Naive thymus-derived CD4-positive, alpha-beta T cell (primary cell): ENCODE measurements at regions not wholly inside any gene's neighbourhood (a gene's known extent, or its start where the extent isn't known, plus 50 kb on each side); places are given as distances from the start of the nearest gene placed in this dataset.

ENCODE experiments used
- ATAC-seq: fragments of 150-1000 bp; cut with Tn5 transposase; 2 replicates; pipeline ENCODE4 v1.10.0; 2021; ENCODE audit warnings: mild to moderate bottlenecking, moderate library complexity
- CTCF ChIA-PET: fragments of 350-600 bp; sonication (Branson Sonifier 250); formaldehyde crosslinking; loops from one replicate; lab custom pipeline; 2021; ENCODE audit warnings: antibody characterized with exemption; lab: Charles Lee
- POLR2A ChIA-PET: fragments of 350-600 bp; sonication (Branson Sonifier 250); formaldehyde crosslinking; loops from one replicate; lab custom pipeline; 2021; ENCODE audit warnings: antibody characterized with exemption, inconsistent platforms; lab: Charles Lee
- DNase-seq, 9 donors: peaks; one replicate each; pipeline versions ENCODE4 v3.0.0 to v3.0.0-alpha.2; 2020 to 2022; ENCODE audit warnings: mixed read lengths in 1 of 9
- H3K27ac ChIP-seq: one replicate; pipeline ENCODE4 v1.7.0; 2013; ENCODE audit warnings: mild to moderate bottlenecking, low read depth, low read length, moderate library complexity
- H3K27me3 ChIP-seq, 2 donors: one replicate each; pipeline ENCODE4 v1.7.0; 2013; ENCODE audit warnings: low read length in 2 of 2, mild to moderate bottlenecking in 2 of 2, moderate library complexity in 2 of 2; ENCODE audit not compliant: control insufficient read depth in 2 of 2, insufficient read depth in 2 of 2
- H3K36me3 ChIP-seq, 3 experiments: 1 replicate in 2 of 3; 2 replicates in 1 of 3; pipeline ENCODE4 v1.7.0; 2013; ENCODE audit warnings: low read length in 3 of 3, mild to moderate bottlenecking in 3 of 3, moderate library complexity in 1 of 3; ENCODE audit not compliant: insufficient read depth in 3 of 3, control insufficient read depth in 2 of 3
- H3K4me1 ChIP-seq, 2 donors: one replicate each; pipeline ENCODE4 v1.7.0; 2013; ENCODE audit warnings: low read length in 2 of 2, mild to moderate bottlenecking in 2 of 2, moderate library complexity in 1 of 2; ENCODE audit not compliant: control insufficient read depth in 2 of 2, insufficient read depth in 2 of 2
- H3K4me3 ChIP-seq: 2 replicates; pipeline ENCODE4 v1.7.0; 2013; ENCODE audit warnings: mild to moderate bottlenecking, low read length
- H3K9me3 ChIP-seq, 3 experiments: 1 replicate in 2 of 3; 2 replicates in 1 of 3; pipeline ENCODE4 v1.7.0; 2013; ENCODE audit warnings: low read length in 3 of 3; ENCODE audit not compliant: control insufficient read depth in 2 of 3
- H3K27ac Mint-ChIP-seq, 9 donors: one replicate each; pipeline ENCODE4 v1.8.0; 2020 to 2022; ENCODE audit warnings: mixed read lengths in 9 of 9, mild to moderate bottlenecking in 8 of 9, moderate library complexity in 5 of 9, inconsistent platforms in 2 of 9
- H3K27me3 Mint-ChIP-seq, 5 donors: one replicate each; pipeline ENCODE4 v1.8.0; 2021 to 2022; ENCODE audit warnings: mixed read lengths in 5 of 5, mild to moderate bottlenecking in 1 of 5
- H3K36me3 Mint-ChIP-seq, 5 donors: one replicate each; pipeline ENCODE4 v1.8.0; 2020 to 2022; ENCODE audit warnings: mixed read lengths in 5 of 5, mild to moderate bottlenecking in 3 of 5, inconsistent platforms in 1 of 5
- H3K4me1 Mint-ChIP-seq, 7 donors: one replicate each; pipeline ENCODE4 v1.8.0; 2020 to 2022; ENCODE audit warnings: mixed read lengths in 7 of 7, mild to moderate bottlenecking in 3 of 7, inconsistent platforms in 1 of 7
- H3K4me3 Mint-ChIP-seq, 10 donors: one replicate each; pipeline ENCODE4 v1.8.0; 2020 to 2022; ENCODE audit warnings: mild to moderate bottlenecking in 10 of 10, mixed read lengths in 10 of 10, moderate library complexity in 6 of 10, inconsistent platforms in 2 of 10
- H3K9me3 Mint-ChIP-seq, 11 donors: one replicate each; pipeline ENCODE4 v1.8.0; 2020 to 2022; ENCODE audit warnings: mixed read lengths in 11 of 11, mild to moderate bottlenecking in 4 of 11, inconsistent platforms in 1 of 11, moderate library complexity in 1 of 11
- intact Hi-C, 2 donors: fragments of 100-400 bp; cut with micrococcal nuclease; formaldehyde crosslinking; loops; one replicate each; pipeline ENCODE4 v1.15.1; 2023

DNA sequence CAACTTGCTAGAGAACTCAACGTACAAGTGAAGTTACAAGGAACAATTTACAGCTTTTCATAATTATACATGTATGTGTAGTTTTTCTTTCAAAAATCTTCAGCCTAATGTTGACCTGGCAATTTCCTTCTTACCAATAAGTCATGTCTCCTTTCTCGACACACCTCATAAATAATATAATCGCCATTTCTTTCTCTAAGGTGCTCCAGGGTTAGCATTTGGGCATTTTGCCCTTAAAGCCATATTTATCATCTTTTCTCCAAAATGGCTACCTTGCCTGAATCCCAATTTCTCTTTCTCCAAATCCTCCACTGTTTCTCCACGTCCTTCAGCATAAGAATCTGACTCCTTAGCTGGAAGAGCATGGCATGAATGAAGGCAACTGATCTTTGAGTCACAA lies 50.3 kb upstream of the RAB27B start:
- Histone ChIP-seq H3K27ac (no peak overlapping the region), H3K36me3 (no peaks in the 10 kb centered on the region), H3K27me3 (no peaks in the 10 kb centered on the region), H3K9me3 (no peaks in the 10 kb centered on the region), H3K4me1 (no peaks in the 10 kb centered on the region), H3K4me3 (no peak overlapping the region)
- peaks cover 0 to 15% (median 0%) of the 10 kb centered on the region in 7 donors for H3K4me1 Mint-ChIP-seq
- POLR2A ChIA-PET = no interaction called here
- DNase-seq (no peak), ATAC-seq (no peak)
- H3K36me3 Mint-ChIP-seq = peaks cover 0 to 4% (median 0%) of the 10 kb centered on the region in 5 donors
- H3K9me3 Mint-ChIP-seq = peaks cover 0 to 2% (median 0%) of the 10 kb centered on the region in 11 donors
- CTCF ChIA-PET = no interaction called here
- no peaks in the 10 kb centered on the region for H3K27me3 Mint-ChIP-seq
- H3K27ac Mint-ChIP-seq = no peak overlapping the region
- H3K4me3 Mint-ChIP-seq = no peak overlapping the region
- intact Hi-C loops = loop anchor here in 1 of 2 donors (2.0 kb wide), 1 partner anchor 29 kb away; no protein-coding TSS in a partner anchor
